GM06990 (cell line): ENCODE measurements at regions not wholly inside any gene's neighbourhood (a gene's known extent, or its start where the extent isn't known, plus 50 kb on each side); places are given as distances from the start of the nearest gene placed in this dataset.

Experiments
- DNase-seq: peaks from one replicate; pipeline ENCODE4 v3.0.0-alpha.2; 2011; ENCODE audit not compliant: insufficient read length; ENCODE audit errors: extremely low read depth
- H3K27me3 ChIP-seq: replicated peaks from 2 replicates; pipeline ENCODE4 v1.6.0; 2011; ENCODE audit warnings: low read length; ENCODE audit not compliant: control insufficient read depth, insufficient read depth
- H3K36me3 ChIP-seq: 2 replicates; pipeline ENCODE4 v1.5.1; 2011; ENCODE audit warnings: low read length; ENCODE audit not compliant: control insufficient read depth, insufficient read depth
- H3K4me3 ChIP-seq: replicated peaks from 2 replicates; pipeline ENCODE4 v1.5.1; 2011; ENCODE audit warnings: low read depth, mild to moderate bottlenecking, control low read depth, low read length
- TF ChIP-seq, protein P1 (sequence below): IDR thresholded peaks from 2 replicates; pipeline ENCODE4 v1.5.1; 2011; ENCODE audit warnings: low read length, control low read depth, mild to moderate bottlenecking, inconsistent platforms; ENCODE audit not compliant: insufficient read depth, poor library complexity, severe bottlenecking

DNA sequence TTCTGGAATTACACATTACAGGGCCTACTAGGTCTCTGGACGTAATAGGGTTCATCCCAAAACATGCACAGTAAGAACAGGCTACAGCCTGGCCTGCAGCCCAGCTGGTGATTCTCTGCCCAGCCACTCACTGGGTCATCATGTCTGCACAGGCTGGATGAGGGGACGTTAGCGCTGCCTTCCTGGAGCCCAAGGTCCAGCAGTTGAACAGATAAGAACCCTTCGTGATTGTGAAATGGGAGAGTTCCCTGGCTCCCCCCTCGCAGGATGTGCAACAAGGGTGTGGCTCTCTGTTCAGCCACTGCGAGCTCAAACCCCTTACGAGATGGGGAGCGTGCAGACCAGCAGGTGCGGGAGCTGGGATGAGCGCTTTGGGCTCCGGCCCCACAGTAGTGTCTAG lies 200.0 kb upstream of the CDH5 start:
- Histone ChIP-seq H3K27me3 (no peaks in the 10 kb centered on the region), H3K4me3 (no peak overlapping the region), H3K36me3 (no peaks in the 10 kb centered on the region)
- TF ChIP-seq, protein P1, sequence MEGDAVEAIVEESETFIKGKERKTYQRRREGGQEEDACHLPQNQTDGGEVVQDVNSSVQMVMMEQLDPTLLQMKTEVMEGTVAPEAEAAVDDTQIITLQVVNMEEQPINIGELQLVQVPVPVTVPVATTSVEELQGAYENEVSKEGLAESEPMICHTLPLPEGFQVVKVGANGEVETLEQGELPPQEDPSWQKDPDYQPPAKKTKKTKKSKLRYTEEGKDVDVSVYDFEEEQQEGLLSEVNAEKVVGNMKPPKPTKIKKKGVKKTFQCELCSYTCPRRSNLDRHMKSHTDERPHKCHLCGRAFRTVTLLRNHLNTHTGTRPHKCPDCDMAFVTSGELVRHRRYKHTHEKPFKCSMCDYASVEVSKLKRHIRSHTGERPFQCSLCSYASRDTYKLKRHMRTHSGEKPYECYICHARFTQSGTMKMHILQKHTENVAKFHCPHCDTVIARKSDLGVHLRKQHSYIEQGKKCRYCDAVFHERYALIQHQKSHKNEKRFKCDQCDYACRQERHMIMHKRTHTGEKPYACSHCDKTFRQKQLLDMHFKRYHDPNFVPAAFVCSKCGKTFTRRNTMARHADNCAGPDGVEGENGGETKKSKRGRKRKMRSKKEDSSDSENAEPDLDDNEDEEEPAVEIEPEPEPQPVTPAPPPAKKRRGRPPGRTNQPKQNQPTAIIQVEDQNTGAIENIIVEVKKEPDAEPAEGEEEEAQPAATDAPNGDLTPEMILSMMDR = no peak
- DNase-seq = no peak

DNA sequence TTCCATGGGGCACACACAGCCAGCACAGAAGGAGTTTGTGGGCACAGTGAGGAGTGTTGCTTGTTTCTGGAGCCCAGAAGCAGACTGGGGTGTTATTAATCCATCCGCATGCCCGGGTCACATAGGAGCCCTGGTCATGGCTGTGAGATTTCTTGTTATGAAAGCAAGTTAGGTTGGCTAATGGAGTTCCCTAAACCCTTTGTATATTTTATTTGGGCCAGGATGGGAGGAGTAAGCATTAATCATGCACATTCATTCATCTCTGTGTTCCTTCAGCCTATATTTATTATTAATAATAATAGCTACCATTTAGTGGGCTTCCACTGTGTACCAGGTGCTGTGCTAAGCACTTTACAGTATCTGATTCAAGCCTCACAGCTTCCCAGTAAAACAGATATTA lies 200.6 kb upstream of the CDH5 start:
- TF ChIP-seq, protein P1 = no peak
- no peak overlapping the region for H3K4me3 ChIP-seq
- H3K36me3 ChIP-seq = no peaks in the 10 kb centered on the region
- no peak for DNase-seq
- H3K27me3 ChIP-seq = no peaks in the 10 kb centered on the region; the same call in 1 of the 2 replicates

DNA sequence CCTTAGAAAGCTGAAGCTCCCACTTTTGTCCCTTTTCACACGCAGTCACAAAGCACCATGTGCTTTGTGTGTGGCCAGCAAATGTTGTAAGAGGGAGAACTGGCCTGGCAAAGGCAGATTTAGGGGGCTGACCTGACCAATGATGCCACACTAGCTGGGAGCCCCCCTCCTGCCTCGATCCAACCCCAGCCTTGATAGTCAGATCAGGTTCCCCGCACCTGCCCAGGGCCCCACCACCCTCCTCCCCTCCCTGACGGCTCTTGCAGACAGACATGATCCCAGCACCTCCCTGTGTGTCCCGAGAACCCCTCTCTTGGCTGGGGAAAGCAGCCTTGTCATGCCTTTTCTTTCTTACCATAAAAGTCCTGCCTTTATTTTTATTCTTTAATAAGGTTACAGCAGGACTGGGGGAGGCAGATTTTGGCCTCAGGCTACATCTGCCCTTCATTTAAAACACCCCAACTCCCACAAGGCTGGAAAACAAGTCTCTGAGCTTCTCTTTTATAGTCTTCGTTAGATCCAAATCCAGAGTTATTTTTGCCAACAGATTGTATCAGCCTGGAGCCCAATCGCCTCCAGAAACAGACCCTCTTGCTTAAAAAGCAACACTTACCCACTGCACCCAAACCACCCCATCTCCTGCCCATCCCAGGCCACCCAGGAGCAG lies 201.8 kb upstream of the CDH5 start:
- Histone ChIP-seq H3K36me3 (no peaks in the 10 kb centered on the region), H3K27me3 (no peaks in the 10 kb centered on the region; the same call in 1 of the 2 replicates), H3K4me3 (no peak overlapping the region)
- TF ChIP-seq, protein P1 = no peak
- DNase-seq = no peak

DNA sequence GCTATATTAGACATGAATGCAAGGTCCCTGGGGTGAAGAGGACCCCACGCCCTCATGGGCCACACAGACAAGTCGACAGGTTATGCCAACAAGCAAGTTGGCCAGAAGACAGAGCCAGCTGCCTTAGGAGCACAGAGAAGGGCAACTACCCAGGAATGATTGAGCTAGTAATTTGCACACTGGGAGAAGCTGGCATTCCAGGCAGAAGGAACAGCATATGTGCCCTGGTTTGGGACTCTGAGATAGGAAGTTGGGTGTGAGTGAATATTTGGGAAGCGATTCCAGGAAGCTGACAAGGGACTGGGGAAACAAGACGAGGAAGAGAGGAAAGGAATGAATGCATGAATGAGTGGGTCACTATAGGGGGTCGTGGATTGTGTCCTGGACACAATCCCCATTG lies 203.7 kb upstream of the CDH5 start:
- no peak overlapping the region for H3K4me3 ChIP-seq
- no peak for DNase-seq
- no peaks in the 10 kb centered on the region; the same call in 1 of the 2 replicates for H3K27me3 ChIP-seq
- H3K36me3 ChIP-seq = no peaks in the 10 kb centered on the region
- TF ChIP-seq, protein P1 = no peak

DNA sequence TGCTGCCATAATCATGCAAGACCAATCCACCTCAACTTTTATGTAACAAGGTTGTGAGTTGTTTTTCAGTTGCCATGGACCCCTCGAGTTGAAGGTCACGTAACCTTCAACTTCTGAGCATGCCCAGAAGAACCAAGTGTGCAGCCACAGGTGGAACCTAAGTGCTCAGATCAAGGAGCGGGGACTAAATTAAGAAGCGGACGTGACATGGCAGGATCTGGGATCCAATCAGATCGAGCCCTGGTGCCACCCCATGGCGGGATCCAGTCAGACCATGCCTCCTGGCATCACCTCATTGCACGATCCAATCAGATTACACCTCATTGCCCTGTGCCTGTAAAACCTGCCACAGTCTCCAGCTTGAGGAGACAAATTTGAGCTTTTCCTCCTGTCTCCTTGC lies 204.5 kb upstream of the CDH5 start:
- H3K27me3 ChIP-seq = no peaks in the 10 kb centered on the region; the same call in 1 of the 2 replicates
- DNase-seq = no peak
- H3K4me3 ChIP-seq = no peak overlapping the region
- TF ChIP-seq, protein P1 = no peak
- H3K36me3 ChIP-seq = no peaks in the 10 kb centered on the region

DNA sequence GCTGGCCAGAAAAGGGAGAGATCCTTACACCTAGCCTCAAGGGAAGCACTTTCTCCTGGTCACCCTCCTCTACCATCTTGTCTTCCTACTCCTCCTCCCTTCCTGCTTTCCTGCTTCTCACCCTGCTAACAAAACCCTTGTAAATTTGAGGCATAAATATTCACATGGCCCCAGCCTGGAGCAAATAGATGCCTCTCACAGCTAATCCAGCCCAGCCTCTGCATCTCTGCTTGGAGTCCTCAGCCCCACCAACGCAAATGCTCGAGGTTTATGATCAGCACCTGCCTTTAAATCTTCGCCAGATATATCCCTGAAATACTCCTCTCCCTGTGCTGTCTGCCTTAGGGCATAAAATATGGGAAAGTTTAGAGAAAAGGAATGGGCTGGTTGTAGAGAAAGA lies 205.2 kb upstream of the CDH5 start:
- DNase-seq = no peak
- Histone ChIP-seq H3K36me3 (no peaks in the 10 kb centered on the region), H3K4me3 (no peak overlapping the region), H3K27me3 (no peaks in the 10 kb centered on the region; the same call in 1 of the 2 replicates)
- TF ChIP-seq, protein P1 = no peak
